ENCODE measurements at regions not wholly inside any gene's neighbourhood (a gene's known extent, or its start where the extent isn't known, plus 50 kb on each side); places are given as distances from the start of the nearest gene placed in this dataset.
A peak's percentile ranks its signal among the peaks of the same experiment; 100 is the strongest.
"Not testable (repeated sequence)": the region's sequence is repeated elsewhere in the genome, so short reads cannot be mapped to it uniquely, and the experiment has no call there.

GRCh38 chr10:35973912-35974591, 332.0 kb upstream of the FZD8 start:
- not testable (repeated sequence) for DNase-seq (ENCODE audit: low read depth in 4 of 4, low spot score in 3 of 4)

GRCh38 chr10:35972275-35972674, 330.2 kb upstream of the FZD8 start:
- no peak for DNase-seq (ENCODE audit: low read depth in 4 of 4, low spot score in 3 of 4)

GRCh38 chr10:35971397-35971796, 329.3 kb upstream of the FZD8 start:
- no peak for DNase-seq (ENCODE audit: low read depth in 4 of 4, low spot score in 3 of 4)

DNA sequence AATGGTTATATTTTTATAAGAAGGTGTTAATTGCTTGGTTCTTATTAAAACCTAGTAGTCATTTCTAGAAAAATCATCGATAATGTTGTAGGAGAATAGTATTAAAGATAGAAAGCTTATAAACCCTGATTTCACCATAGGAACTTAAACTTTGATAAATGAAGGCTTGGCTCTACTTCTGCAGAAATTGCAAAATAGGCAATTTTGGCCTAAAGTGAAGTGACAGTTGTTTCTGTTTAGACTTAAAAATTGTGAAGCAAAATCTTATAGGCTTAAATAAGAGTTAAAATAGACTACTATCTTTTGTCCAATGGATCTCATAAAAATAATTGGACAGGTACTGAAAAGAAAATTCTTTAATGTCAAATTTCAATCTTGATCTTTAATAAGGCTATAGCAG, 321.6 kb upstream of the FZD8 start:
- no peak for DNase-seq (ENCODE audit: low read depth in 4 of 4, low spot score in 3 of 4)

DNA sequence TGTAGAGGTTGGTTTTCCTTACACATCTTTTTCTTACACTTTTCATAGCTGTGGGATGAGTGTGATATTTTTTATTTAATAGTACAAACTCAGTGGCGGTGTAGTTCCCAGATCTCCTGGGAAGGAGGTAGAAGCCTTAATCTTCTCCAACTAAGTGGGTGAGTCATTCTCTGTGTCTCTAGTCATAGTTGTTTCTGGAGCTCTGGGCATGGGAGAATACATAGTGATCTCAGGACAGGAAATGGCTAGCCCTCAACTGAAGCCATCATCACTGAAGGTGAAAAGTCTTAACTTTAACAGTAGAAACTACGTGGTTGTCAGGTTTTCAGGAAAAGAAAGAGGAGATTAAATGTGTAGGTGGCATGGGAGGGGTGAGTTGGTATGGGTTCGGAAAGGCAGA, 319.4 kb upstream of the FZD8 start:
- no peak for DNase-seq (ENCODE audit: low read depth in 4 of 4, low spot score in 3 of 4)

DNA sequence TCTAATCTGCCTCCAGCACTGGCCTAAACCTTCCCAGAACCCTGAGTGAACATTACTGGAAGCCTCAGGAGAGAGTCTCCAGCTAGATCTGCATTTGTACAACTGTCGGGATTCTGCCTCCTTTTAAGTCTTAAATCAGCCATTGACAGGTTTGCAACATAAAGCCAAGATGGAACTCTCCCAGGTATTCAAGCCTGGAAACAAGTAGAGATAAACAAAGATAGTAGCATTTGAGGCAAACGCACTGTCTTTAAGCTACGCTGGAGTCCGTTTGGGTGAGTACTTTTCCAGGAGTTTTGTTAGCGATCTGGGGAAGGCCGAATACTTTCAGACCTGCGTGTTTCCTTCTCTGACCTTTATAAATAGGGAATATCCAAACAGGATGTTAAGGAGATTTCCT, 317.2 kb upstream of the FZD8 start:
- DNase-seq (ENCODE audit: low read depth in 4 of 4, low spot score in 3 of 4) = no peak

DNA sequence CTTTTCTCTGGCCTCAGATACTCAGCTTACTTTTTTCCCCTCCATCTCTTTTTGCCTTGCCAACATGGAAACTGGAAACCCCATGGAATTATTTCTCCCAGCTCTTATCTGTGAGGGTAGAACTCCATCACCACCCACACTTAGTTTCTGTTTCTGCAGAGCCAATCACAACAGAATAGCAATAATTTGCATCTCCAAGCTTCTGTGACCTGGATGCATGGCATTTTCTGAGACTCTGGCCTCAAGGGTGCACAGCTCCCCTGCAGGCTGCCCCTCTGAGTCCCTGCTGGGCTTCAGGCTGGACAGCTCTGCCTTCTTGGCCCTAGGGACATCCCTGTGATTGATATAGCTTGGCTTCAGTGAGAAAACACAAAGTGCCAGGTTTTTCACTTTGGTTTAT, 316.5 kb upstream of the FZD8 start:
- DNase-seq (ENCODE audit: low read depth in 4 of 4, low spot score in 3 of 4) = not testable (repeated sequence)

GRCh38 chr10:35950701-35951100, 308.6 kb upstream of the FZD8 start:
- DNase-seq (ENCODE audit: low read depth in 4 of 4, low spot score in 3 of 4) = no peak

GRCh38 chr10:35950226-35950625, 308.1 kb upstream of the FZD8 start:
- DNase-seq (ENCODE audit: low read depth in 4 of 4, low spot score in 3 of 4) = no peak

DNA sequence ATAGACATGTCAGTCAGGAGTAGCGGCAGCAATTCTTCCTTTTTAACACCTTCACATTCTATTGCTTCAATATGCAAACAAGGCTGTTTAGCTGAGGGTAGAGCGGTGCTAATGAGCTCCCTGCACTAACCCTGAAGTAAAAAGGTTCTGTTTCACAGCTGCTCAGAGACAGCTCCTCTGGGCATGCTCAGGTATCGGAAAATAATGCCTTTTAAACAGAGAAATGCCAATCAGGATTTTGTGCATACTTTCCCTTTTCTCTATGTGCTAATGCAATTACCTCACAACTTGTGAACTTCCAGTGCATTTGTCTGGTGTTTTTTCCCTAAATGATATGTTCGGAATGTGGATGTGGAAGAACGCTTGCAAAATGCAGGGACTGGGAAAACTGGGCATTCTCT, 307.7 kb upstream of the FZD8 start:
- no peak for DNase-seq (ENCODE audit: low read depth in 4 of 4, low spot score in 3 of 4)

GRCh38 chr10:35946556-35946955, 304.5 kb upstream of the FZD8 start:
- no peak for DNase-seq (ENCODE audit: low read depth in 4 of 4, low spot score in 3 of 4)

DNA sequence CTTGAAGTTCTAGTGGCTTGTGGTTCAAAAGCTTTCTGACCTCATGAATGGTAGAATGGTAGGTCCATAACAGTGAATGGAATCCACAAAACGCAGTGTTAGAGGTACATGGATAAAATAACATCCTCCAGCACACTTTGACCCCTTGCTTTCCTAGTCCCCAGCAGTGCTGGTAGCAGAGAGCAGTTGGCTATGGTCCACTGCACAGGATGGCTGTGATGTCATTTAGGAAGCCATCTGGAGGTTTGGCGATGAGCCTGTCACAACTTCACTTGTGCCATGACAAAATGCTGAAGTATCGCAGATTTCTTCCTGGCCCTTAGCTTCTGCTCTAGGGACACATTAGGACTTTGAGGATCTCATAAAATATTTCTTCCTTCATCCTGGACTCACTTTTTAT, 300.0 kb upstream of the FZD8 start:
- DNase-seq (ENCODE audit: low read depth in 4 of 4, low spot score in 3 of 4) = no peak

- DNase-seq (ENCODE audit: low read depth in 4 of 4, low spot score in 3 of 4) = peak in 1 of 4 donors; percentile 31
Observed at GRCh38 chr10:35940141-35941041, 298.3 kb upstream of the FZD8 start.

DNA sequence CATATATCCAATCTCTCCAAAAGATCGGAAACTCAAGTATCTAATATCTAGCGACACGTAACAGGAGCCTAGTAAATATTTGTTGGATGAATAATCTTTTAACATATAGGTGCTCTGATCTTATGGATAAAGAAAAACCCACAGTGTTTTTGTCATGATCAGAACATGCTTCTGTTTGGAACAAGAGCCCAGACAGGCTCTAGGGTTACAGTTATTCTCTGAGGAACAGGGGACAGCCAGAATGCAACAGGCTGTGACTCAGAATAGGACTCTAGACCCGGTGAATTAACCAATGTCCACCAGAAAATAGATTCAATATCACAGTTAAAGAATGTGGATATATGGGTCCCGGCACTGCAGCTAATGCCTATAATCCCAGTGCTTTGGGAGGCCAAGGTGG, 296.1 kb upstream of the FZD8 start:
- DNase-seq (ENCODE audit: low read depth in 4 of 4, low spot score in 3 of 4) = no peak

DNA sequence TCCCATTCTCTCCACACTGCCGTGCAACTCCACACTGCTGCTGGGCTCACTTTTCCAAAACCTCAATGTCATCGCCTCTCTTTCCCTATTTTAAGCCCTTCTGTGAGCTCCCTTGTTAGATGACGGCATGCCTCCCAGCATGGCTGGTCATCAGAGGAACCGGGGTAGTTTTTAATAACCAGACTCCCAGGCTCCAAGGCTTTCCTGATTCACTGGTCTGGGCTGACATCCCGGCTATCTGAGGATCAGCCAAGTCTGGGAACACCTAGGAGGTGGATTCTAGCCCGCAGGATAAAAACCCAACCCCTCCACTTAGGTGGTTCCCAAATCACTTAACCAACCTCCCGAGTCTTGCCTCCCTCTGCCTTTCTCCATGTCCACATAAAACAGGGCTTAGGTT, 295.4 kb upstream of the FZD8 start:
- no peak for DNase-seq (ENCODE audit: low read depth in 4 of 4, low spot score in 3 of 4)

DNA sequence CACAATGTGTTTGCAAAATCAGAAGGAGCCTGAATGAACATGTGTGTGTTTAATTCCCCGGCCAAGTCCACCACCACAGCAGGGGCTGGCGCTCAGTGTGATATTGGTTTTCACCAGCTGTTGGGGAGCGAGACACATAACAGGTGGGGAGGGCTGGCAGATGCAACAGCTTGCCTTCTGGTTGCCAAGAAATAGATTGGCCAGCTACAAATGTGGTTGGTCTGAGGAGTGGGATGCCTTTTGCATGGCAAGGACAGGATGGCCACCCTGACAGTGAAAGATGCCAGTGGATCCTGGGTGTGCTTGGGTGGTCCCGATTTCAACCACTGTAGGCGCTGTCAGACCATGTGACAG, 292.5 kb upstream of the FZD8 start:
- DNase-seq (ENCODE audit: low read depth in 4 of 4, low spot score in 3 of 4) = no peak

- no peak for DNase-seq (ENCODE audit: low read depth in 4 of 4, low spot score in 3 of 4)
Observed at GRCh38 chr10:35933940-35934641, 292.0 kb upstream of the FZD8 start.

DNA sequence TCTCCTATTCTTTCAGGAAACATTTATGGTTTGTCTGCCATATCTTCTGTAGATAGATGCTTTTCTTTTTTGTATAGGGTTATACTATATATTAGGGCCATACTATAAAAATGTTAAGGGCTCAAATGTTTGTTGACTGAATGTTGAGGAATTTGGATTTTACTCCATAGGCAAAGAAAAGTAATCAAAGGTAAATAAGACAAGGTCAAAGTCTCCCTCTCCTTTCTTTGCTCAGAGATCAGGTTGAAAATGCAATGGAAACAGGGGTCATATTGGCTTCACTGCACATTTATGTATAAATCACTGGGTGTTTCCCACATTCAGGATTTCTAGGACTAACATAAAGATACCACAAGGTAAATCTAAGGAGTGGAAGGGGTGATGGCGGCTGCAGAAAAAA, 291.4 kb upstream of the FZD8 start:
- DNase-seq (ENCODE audit: low read depth in 4 of 4, low spot score in 3 of 4) = no peak

GRCh38 chr10:35929962-35930361, 287.9 kb upstream of the FZD8 start:
- not testable (repeated sequence) for DNase-seq (ENCODE audit: low read depth in 4 of 4, low spot score in 3 of 4)

- no peak for DNase-seq (ENCODE audit: low read depth in 4 of 4, low spot score in 3 of 4)
Observed at GRCh38 chr10:35928748-35929147, 286.7 kb upstream of the FZD8 start.

- DNase-seq (ENCODE audit: low read depth in 4 of 4, low spot score in 3 of 4) = no peak
Observed at GRCh38 chr10:35927990-35928488, 285.9 kb upstream of the FZD8 start.
